ENCODE measurements at regions not wholly inside any gene's neighbourhood (a gene's known extent, or its start where the extent isn't known, plus 50 kb on each side); places are given as distances from the start of the nearest gene placed in this dataset.

DNA sequence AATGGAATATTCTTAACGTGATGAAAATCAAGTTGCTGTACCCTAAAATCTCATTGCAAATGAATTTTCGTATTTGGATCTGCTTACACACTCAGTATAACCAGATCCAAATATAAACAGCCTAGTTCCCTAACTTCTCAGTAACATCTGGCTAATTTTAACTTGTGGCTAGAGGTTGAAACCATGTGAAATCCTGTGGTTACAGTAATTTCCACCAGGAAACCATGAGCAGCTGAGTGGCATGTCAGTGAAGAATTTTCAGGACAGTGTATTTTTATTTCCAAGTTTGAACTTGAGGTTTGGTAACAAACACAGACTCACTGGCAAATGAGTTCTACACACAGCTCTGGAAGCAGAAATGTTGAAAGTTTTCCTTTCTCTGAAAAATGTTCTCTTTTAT is 754.1 kb downstream of the NR2F2 start:
- intact Hi-C loops (cut with micrococcal nuclease) (no loop called here), dilution Hi-C loops (cut with MboI; ENCODE audit: extremely low pct_ligation_motif_present, low sequenced_read_pairs) (no loop called here)
- ChIA-PET CTCF (no interaction called here), POLR2A (no interaction called here)
- TF ChIP-seq POLR2A (IDR thresholded peaks at IDR 0.05; ENCODE audit: low read depth, low read length), result no peak
- TF ChIP-seq MYC (IDR thresholded peaks at IDR 0.05; ENCODE audit: low read depth, low read length), result no peak
- TF ChIP-seq JUN (IDR thresholded peaks at IDR 0.05; ENCODE audit: borderline replicate concordance, insufficient read depth, insufficient read length, low read depth), result no peak
- no peak for TF ChIP-seq EZH2 (IDR thresholded peaks at IDR 0.05; ENCODE audit: borderline replicate concordance, low read depth, low read length, severe bottlenecking)
- no peak for TF ChIP-seq FOS (IDR thresholded peaks at IDR 0.05; ENCODE audit: borderline replicate concordance, insufficient read depth, low read length)
- TF ChIP-seq, protein P1, sequence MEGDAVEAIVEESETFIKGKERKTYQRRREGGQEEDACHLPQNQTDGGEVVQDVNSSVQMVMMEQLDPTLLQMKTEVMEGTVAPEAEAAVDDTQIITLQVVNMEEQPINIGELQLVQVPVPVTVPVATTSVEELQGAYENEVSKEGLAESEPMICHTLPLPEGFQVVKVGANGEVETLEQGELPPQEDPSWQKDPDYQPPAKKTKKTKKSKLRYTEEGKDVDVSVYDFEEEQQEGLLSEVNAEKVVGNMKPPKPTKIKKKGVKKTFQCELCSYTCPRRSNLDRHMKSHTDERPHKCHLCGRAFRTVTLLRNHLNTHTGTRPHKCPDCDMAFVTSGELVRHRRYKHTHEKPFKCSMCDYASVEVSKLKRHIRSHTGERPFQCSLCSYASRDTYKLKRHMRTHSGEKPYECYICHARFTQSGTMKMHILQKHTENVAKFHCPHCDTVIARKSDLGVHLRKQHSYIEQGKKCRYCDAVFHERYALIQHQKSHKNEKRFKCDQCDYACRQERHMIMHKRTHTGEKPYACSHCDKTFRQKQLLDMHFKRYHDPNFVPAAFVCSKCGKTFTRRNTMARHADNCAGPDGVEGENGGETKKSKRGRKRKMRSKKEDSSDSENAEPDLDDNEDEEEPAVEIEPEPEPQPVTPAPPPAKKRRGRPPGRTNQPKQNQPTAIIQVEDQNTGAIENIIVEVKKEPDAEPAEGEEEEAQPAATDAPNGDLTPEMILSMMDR (IDR thresholded peaks at IDR 0.05; ENCODE audit: extremely low read depth in 1 of 2, insufficient read depth in 1 of 2, low read depth in 1 of 2, low read length in 2 of 2), result no peak
- TF ChIP-seq, protein P2, sequence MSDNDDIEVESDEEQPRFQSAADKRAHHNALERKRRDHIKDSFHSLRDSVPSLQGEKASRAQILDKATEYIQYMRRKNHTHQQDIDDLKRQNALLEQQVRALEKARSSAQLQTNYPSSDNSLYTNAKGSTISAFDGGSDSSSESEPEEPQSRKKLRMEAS (IDR thresholded peaks at IDR 0.05; ENCODE audit: insufficient read depth, insufficient read length), result no peak
- no peak for TF ChIP-seq GATA2 (IDR thresholded peaks at IDR 0.05; ENCODE audit: insufficient read depth, insufficient read length, low read depth, low read length)
- TF ChIP-seq POLR2AphosphoS5 (IDR thresholded peaks at IDR 0.05; ENCODE audit: insufficient read depth, low read depth, low read length), result no peak
- Histone ChIP-seq H3K27me3 (ENCODE audit: control insufficient read depth in 2 of 2, insufficient read depth in 2 of 2, low read length in 2 of 2) (no peaks in the 10 kb centered on the region), H3K9ac (replicated peaks; ENCODE audit: extremely low read depth, insufficient read depth, low read length) (no peak overlapping the region), H3K9me1 (replicated peaks; ENCODE audit: control insufficient read depth, extremely low read depth, insufficient read depth, low read length) (no peaks in the 10 kb centered on the region), H3K4me3 (replicated peaks in 1 of 3; ENCODE audit: insufficient read depth in 1 of 3, low read depth in 1 of 3, low read length in 3 of 3) (no peak overlapping the region), H4K20me1 (replicated peaks; ENCODE audit: control insufficient read depth, extremely low read depth, insufficient read depth, low read length) (no peaks in the 10 kb centered on the region), H3K79me2 (ENCODE audit: control insufficient read depth, insufficient read depth, low read length) (no peaks in the 10 kb centered on the region), H3K4me1 (ENCODE audit: control insufficient read depth, extremely low read depth, insufficient read depth, low read length) (no peaks in the 10 kb centered on the region), H2AFZ (ENCODE audit: low read depth, low read length) (no peak overlapping the region), H3K4me2 (ENCODE audit: insufficient read depth, low read length) (no peak overlapping the region), H3K36me3 (ENCODE audit: control insufficient read depth in 2 of 2, extremely low read depth in 1 of 2, insufficient read depth in 2 of 2, low read length in 2 of 2) (no peaks in the 10 kb centered on the region), H3K9me3 (replicated peaks; ENCODE audit: control insufficient read depth, insufficient read depth, low read length) (no peaks in the 10 kb centered on the region), H3K27ac (ENCODE audit: insufficient read depth, low read depth, low read length) (no peak overlapping the region)
- DNase-seq (ENCODE audit: low read depth, low spot score), result no peak
- no TSS peak for BruUV-seq (replicated peaks)
- FAIRE-seq, result no peak

Measured in endothelial cell of umbilical vein (primary cell).